A549 (cell line): ENCODE measurements at regions not wholly inside any gene's neighbourhood (a gene's known extent, or its start where the extent isn't known, plus 50 kb on each side); places are given as distances from the start of the nearest gene placed in this dataset.

Experiments
- ATAC-seq, 2 experiments: fragments of 200-7000 bp in 1 of 2; fragments of >200 bp in 1 of 2; cut with Nextera tagmentation in 1 of 2; cut with Tn5 transposase in 1 of 2; 3 replicates each; pipeline versions ENCODE4 v1.8.0 to v1.9.1; 2018 to 2020; ENCODE audit warnings: mild to moderate bottlenecking in 1 of 2, moderate library complexity in 1 of 2
- CTCF ChIA-PET: fragments of 300-600 bp; sonication (Branson Sonifier 250); formaldehyde crosslinking; extraction: SDS; loops from one replicate; lab custom pipeline; 2021; ENCODE audit warnings: antibody characterized with exemption, inconsistent platforms; lab: Yijun Ruan, JAX
- POLR2A ChIA-PET: fragments of 350-600 bp; formaldehyde crosslinking; extraction: SDS; loops from one replicate; lab custom pipeline; 2021; ENCODE audit warnings: antibody characterized with exemption, inconsistent platforms; lab: Yijun Ruan, JAX
- DNase-seq, 2 experiments: peaks; one replicate each; pipeline versions ENCODE4 v3.0.0 to v3.0.0-alpha.2; 2011 to 2016; ENCODE audit warnings: low read depth in 1 of 2, low spot score in 1 of 2
- FAIRE-seq: peaks from 2 replicates; lab custom pipeline; 2011; peaks lifted over from hg19 to GRCh38; lab: Jason Lieb, UNC
- H3K27ac ChIP-seq, 2 experiments: fragments of >200 bp; sonication (Bioruptor Twin); formaldehyde crosslinking; 3 replicates each; pipeline ENCODE4 v1.5.1; 2016 to 2017
- H3K4me1 ChIP-seq: fragments of >200 bp; sonication (Bioruptor Twin); formaldehyde crosslinking; 3 replicates; pipeline ENCODE4 v1.6.1; 2016
- H3K4me2 ChIP-seq: fragments of >200 bp; sonication (Bioruptor Twin); formaldehyde crosslinking; 3 replicates; pipeline ENCODE4 v1.6.1; 2016
- H3K4me3 ChIP-seq: fragments of >200 bp; sonication (Bioruptor Twin); formaldehyde crosslinking; 3 replicates; pipeline ENCODE4 v1.5.1; 2016
- H3K9me3 ChIP-seq: fragments of >200 bp; sonication (Bioruptor Twin); formaldehyde crosslinking; 3 replicates; pipeline ENCODE4 v1.6.1; 2016
- CBX2 ChIP-seq: fragments of 200-600 bp; sonication (generic); IDR thresholded peaks from 2 replicates; pipeline ENCODE4 v1.6.1; 2016; ENCODE audit warnings: low read depth, mild to moderate bottlenecking, borderline replicate concordance
- CEBPB ChIP-seq, 2 experiments: fragments of >200 bp in 1 of 2; sonication (Bioruptor Twin) in 1 of 2; formaldehyde crosslinking in 1 of 2; IDR thresholded peaks; 2 replicates each; pipeline ENCODE4 v1.6.1; 2012 to 2016
- EHF ChIP-seq: fragments of 250-450 bp; sonication (Bioruptor Pico); IDR thresholded peaks from 2 replicates; pipeline ENCODE4 v1.5.0; 2020; ENCODE audit warnings: mild to moderate bottlenecking
- EP300 ChIP-seq, 2 experiments: fragments of >200 bp; sonication (Bioruptor Twin); formaldehyde crosslinking; IDR thresholded peaks; 2 replicates in 1 of 2; 3 replicates in 1 of 2; pipeline ENCODE4 v1.6.1; 2016 to 2017
- ESRRA ChIP-seq: fragments of 150-350 bp; IDR thresholded peaks from 2 replicates; pipeline ENCODE4 v1.6.1; 2014; ENCODE audit warnings: mild to moderate bottlenecking, low read length, borderline replicate concordance
- FOSB ChIP-seq: fragments of 250-450 bp; sonication (Bioruptor Pico); IDR thresholded peaks from 2 replicates; pipeline ENCODE4 v1.5.0; 2020; ENCODE audit warnings: mild to moderate bottlenecking, moderate library complexity
- FOXS1 ChIP-seq: fragments of 250-450 bp; sonication (Bioruptor Pico); IDR thresholded peaks from 2 replicates; pipeline ENCODE4 v1.5.0; 2020; ENCODE audit warnings: mild to moderate bottlenecking, moderate library complexity
- GATA3 ChIP-seq: IDR thresholded peaks from 2 replicates; pipeline ENCODE4 v1.6.1; 2012; ENCODE audit warnings: borderline replicate concordance
- HDAC2 ChIP-seq: fragments of 200-600 bp; sonication (generic); IDR thresholded peaks from 2 replicates; pipeline ENCODE4 v1.6.1; 2016
- HEYL ChIP-seq: fragments of 250-450 bp; sonication (Bioruptor Pico); IDR thresholded peaks from 2 replicates; pipeline ENCODE4 v1.8.0; 2021; ENCODE audit warnings: mild to moderate bottlenecking, moderate library complexity
- HOXA7 ChIP-seq: fragments of 250-450 bp; sonication (Bioruptor Pico); IDR thresholded peaks from 2 replicates; pipeline ENCODE4 v1.5.0; 2020; ENCODE audit warnings: mild to moderate bottlenecking, moderate library complexity
- HOXB13 ChIP-seq: fragments of 250-450 bp; sonication (Bioruptor Pico); IDR thresholded peaks from 2 replicates; pipeline ENCODE4 v1.5.0; 2020; ENCODE audit warnings: low read depth, mild to moderate bottlenecking, moderate library complexity
- JUN ChIP-seq, 2 experiments: fragments of >200 bp; sonication (Bioruptor Twin); formaldehyde crosslinking; IDR thresholded peaks; 2 replicates in 1 of 2; 3 replicates in 1 of 2; pipeline ENCODE4 v1.6.1; 2016 to 2017
- MAFK ChIP-seq: fragments of 450-650 bp; IDR thresholded peaks from 2 replicates; pipeline ENCODE4 v1.6.1; 2014; ENCODE audit not compliant: partially characterized antibody
- MAX ChIP-seq: IDR thresholded peaks from 2 replicates; pipeline ENCODE4 v1.6.1; 2012
- MYC ChIP-seq: IDR thresholded peaks from 2 replicates; pipeline ENCODE4 v1.6.1; 2012; ENCODE audit warnings: mild to moderate bottlenecking, inconsistent platforms, low read length, improper control_type of control experiment, borderline replicate concordance
- NFE2L2 ChIP-seq: fragments of 150-350 bp; conservative IDR thresholded peaks from 2 replicates; pipeline ENCODE4 v1.6.1; 2014; ENCODE audit warnings: low read length
- PHF8 ChIP-seq: fragments of 200-600 bp; sonication (generic); IDR thresholded peaks from 2 replicates; pipeline ENCODE4 v1.6.1; 2016; ENCODE audit warnings: low read depth, mild to moderate bottlenecking, antibody characterized with exemption, moderate library complexity, borderline replicate concordance
- POLR2AphosphoS2 ChIP-seq: conservative IDR thresholded peaks from 2 replicates; pipeline ENCODE4 v1.6.1; 2012; ENCODE audit warnings: low read length, improper control_type of control experiment, inconsistent platforms
- RAD21 ChIP-seq, 2 experiments: fragments of >200 bp in 1 of 2; sonication (Bioruptor Twin) in 1 of 2; formaldehyde crosslinking in 1 of 2; IDR thresholded peaks in 1 of 2; conservative IDR thresholded peaks in 1 of 2; 2 replicates in 1 of 2; 3 replicates in 1 of 2; pipeline ENCODE4 v1.6.1; 2012 to 2018; ENCODE audit warnings: inconsistent platforms in 1 of 2
- RCOR1 ChIP-seq: fragments of 150-350 bp; IDR thresholded peaks from 2 replicates; pipeline ENCODE4 v1.6.1; 2014; ENCODE audit warnings: antibody characterized with exemption, low read length, low read depth
- RFX5 ChIP-seq: fragments of 450-650 bp; IDR thresholded peaks from 2 replicates; pipeline ENCODE4 v1.7.1; 2014; ENCODE audit warnings: antibody characterized with exemption, mild to moderate bottlenecking, moderate library complexity
- RNF2 ChIP-seq: fragments of 200-600 bp; sonication (generic); IDR thresholded peaks from 2 replicates; pipeline ENCODE4 v1.6.1; 2016; ENCODE audit warnings: low read depth, mild to moderate bottlenecking, antibody characterized with exemption, moderate library complexity, borderline replicate concordance
- TFCP2L1 ChIP-seq: fragments of 250-450 bp; sonication (Bioruptor Pico); IDR thresholded peaks from 2 replicates; pipeline ENCODE4 v1.5.0; 2021; ENCODE audit warnings: mild to moderate bottlenecking
- ZC3H11A ChIP-seq: fragments of 450-650 bp; IDR thresholded peaks from 2 replicates; pipeline ENCODE4 v1.6.1; 2014; ENCODE audit warnings: antibody characterized with exemption, mild to moderate bottlenecking
- ZNF302 ChIP-seq: fragments of 250-450 bp; sonication (Bioruptor Pico); IDR thresholded peaks from 2 replicates; pipeline ENCODE4 v1.9.0; 2021; ENCODE audit warnings: inconsistent platforms, mild to moderate bottlenecking, moderate library complexity
- ZSCAN20 ChIP-seq: fragments of 250-450 bp; sonication (Bioruptor Pico); IDR thresholded peaks from 2 replicates; pipeline ENCODE4 v1.8.0; 2022; ENCODE audit warnings: mild to moderate bottlenecking, moderate library complexity
- WGBS: methylation state at CpG from one replicate; pipeline ENCODE4 v1.1.6; 2017; ENCODE audit errors: missing lambda C conversion rate; 5-methylcytosine and 5-hydroxymethylcytosine counted together
- TF ChIP-seq, protein P1 (sequence below): fragments of 450-650 bp; IDR thresholded peaks from 2 replicates; pipeline ENCODE4 v1.6.1; 2014; ENCODE audit warnings: antibody characterized with exemption
- TF ChIP-seq, protein P2 (sequence below): fragments of 200-600 bp; sonication (generic); IDR thresholded peaks from 2 replicates; pipeline ENCODE4 v1.6.1; 2016; ENCODE audit warnings: antibody characterized with exemption, mild to moderate bottlenecking, moderate library complexity
- TF ChIP-seq, protein P3 (sequence below): fragments of 150-350 bp; IDR thresholded peaks from 2 replicates; pipeline ENCODE4 v1.6.1; 2014; ENCODE audit warnings: low read depth, mild to moderate bottlenecking, low read length

DNA sequence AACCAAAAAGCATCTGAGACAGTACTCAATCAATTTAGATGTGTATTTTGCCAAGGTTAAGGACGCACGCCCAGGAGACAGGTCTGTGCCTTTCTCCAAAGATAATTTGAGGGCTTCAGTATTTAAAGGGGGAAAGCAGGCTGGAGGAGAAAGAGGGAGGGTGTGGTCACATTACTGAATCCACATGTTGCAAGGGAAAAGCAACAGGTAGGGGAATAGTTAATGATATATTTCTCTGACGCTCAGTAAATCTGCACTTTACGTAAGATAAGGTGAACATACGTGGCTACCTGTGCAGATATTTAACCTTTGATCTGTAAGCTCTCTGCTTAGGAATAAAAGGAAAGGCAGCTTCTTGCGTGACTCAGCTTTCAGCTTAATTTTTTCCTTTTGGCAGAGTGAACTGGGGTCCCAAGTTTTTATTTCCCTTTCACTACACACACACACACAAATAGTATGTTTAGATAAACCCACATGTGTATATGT, 443.4 kb downstream of the NTRK2 start:
- CTCF ChIA-PET: no interaction called here
- H3K4me2 ChIP-seq: no peak overlapping the region
- no peak overlapping the region for H3K4me3 ChIP-seq
- FAIRE-seq: no peak
- H3K27ac ChIP-seq: no peak overlapping the region
- 54% methylated on average over 6 of the region's 6 CpGs for WGBS
- TF ChIP-seq PHF8 (no peak), HOXB13 (CRISPR knock-in tag) (no peak), ZC3H11A (no peak), EHF (CRISPR knock-in tag) (no peak), MAX (no peak), FOSB (CRISPR knock-in tag) (no peak), JUN (IDR thresholded peaks at IDR 0.05) (no peak), CBX2 (no peak), NFE2L2 (no peak), ZNF302 (CRISPR knock-in tag) (no peak), MAFK (no peak), ZSCAN20 (CRISPR knock-in tag) (no peak), HDAC2 (no peak), RNF2 (no peak), HOXA7 (CRISPR knock-in tag) (no peak), EP300 (IDR thresholded peaks at IDR 0.05) (no peak)
- TF ChIP-seq, protein P1, sequence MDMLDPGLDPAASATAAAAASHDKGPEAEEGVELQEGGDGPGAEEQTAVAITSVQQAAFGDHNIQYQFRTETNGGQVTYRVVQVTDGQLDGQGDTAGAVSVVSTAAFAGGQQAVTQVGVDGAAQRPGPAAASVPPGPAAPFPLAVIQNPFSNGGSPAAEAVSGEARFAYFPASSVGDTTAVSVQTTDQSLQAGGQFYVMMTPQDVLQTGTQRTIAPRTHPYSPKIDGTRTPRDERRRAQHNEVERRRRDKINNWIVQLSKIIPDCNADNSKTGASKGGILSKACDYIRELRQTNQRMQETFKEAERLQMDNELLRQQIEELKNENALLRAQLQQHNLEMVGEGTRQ: no peak
- TF ChIP-seq, all 56 proteins: peak for 0
- Histone ChIP-seq H3K9me3 (no peaks in the 10 kb centered on the region), H3K4me1 (no peaks in the 10 kb centered on the region)
- ATAC-seq: no peak
- DNase-seq: no peak
- POLR2A ChIA-PET: no interaction called here

DNA sequence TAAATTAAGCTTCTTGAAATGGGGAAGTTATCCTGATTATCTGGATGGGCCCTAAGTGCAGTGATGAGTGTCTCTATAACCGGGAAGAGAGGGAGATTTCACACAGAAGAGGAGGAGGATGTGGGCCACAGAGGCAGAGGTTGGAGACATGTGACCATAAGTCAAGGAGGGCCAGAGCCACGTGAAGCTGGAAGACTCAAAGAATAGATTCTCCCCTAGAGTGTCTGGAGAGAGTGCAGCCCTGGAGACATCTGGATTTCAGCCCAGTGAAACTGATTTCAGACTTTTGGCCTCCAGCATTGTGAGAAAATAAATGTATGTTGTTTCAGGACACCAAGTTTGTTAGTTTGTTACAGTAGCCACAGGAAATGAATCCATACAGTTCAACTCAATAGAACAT, 442.9 kb downstream of the NTRK2 start:
- ATAC-seq: no peak
- Histone ChIP-seq H3K4me3 (no peak overlapping the region), H3K27ac (no peak overlapping the region), H3K4me2 (no peak overlapping the region), H3K4me1 (no peaks in the 10 kb centered on the region), H3K9me3 (no peaks in the 10 kb centered on the region)
- CTCF ChIA-PET: no interaction called here
- no peak for DNase-seq
- no peak for FAIRE-seq
- TF ChIP-seq HOXB13 (CRISPR knock-in tag): no peak
- TF ChIP-seq, protein P2, sequence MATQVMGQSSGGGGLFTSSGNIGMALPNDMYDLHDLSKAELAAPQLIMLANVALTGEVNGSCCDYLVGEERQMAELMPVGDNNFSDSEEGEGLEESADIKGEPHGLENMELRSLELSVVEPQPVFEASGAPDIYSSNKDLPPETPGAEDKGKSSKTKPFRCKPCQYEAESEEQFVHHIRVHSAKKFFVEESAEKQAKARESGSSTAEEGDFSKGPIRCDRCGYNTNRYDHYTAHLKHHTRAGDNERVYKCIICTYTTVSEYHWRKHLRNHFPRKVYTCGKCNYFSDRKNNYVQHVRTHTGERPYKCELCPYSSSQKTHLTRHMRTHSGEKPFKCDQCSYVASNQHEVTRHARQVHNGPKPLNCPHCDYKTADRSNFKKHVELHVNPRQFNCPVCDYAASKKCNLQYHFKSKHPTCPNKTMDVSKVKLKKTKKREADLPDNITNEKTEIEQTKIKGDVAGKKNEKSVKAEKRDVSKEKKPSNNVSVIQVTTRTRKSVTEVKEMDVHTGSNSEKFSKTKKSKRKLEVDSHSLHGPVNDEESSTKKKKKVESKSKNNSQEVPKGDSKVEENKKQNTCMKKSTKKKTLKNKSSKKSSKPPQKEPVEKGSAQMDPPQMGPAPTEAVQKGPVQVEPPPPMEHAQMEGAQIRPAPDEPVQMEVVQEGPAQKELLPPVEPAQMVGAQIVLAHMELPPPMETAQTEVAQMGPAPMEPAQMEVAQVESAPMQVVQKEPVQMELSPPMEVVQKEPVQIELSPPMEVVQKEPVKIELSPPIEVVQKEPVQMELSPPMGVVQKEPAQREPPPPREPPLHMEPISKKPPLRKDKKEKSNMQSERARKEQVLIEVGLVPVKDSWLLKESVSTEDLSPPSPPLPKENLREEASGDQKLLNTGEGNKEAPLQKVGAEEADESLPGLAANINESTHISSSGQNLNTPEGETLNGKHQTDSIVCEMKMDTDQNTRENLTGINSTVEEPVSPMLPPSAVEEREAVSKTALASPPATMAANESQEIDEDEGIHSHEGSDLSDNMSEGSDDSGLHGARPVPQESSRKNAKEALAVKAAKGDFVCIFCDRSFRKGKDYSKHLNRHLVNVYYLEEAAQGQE: no peak
- no peak for TF ChIP-seq ESRRA
- TF ChIP-seq ZC3H11A: no peak
- TF ChIP-seq NFE2L2: no peak
- no peak for TF ChIP-seq ZNF302 (CRISPR knock-in tag)
- TF ChIP-seq JUN (IDR thresholded peaks at IDR 0.05): no peak
- POLR2A ChIA-PET: no interaction called here
- WGBS: 4% methylated on average over 2 of the region's 2 CpGs

DNA sequence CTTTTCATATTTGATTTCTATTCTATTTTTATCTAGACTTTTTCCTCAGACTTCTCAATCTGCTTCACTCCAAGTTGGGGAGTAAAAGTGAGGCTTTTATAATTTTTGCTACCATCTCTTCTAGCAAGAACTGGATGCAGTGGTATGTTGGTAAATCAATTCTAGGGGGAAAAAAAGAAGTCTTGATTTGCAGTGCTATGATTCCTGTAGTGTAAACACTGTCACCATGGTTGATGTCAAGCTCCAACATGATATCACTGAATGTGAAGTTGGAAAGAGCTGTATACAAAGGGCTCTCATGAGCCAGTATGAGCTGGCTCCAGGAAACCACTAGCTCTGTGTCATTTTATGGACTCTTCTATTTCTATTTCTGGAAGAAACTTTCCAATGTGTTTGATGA, 439.2 kb downstream of the NTRK2 start:
- CTCF ChIA-PET: interaction anchor here (1.0 to 1.4 kb wide), 4 partner anchors 13 to 405 kb away, joined by 3 to 5 read pairs (median 3); no protein-coding TSS in a partner anchor
- no peak overlapping the region for H3K4me2 ChIP-seq
- H3K4me1 ChIP-seq: no peaks in the 10 kb centered on the region
- POLR2A ChIA-PET: no interaction called here
- no peak for FAIRE-seq
- H3K9me3 ChIP-seq: no peaks in the 10 kb centered on the region
- ATAC-seq: no peak
- H3K27ac ChIP-seq: no peak overlapping the region
- no peak overlapping the region for H3K4me3 ChIP-seq
- DNase-seq: no peak
- no peak for TF ChIP-seq CEBPB (IDR thresholded peaks at IDR 0.05)
- TF ChIP-seq POLR2AphosphoS2: no peak
- no peak for TF ChIP-seq TFCP2L1 (CRISPR knock-in tag)
- no peak for TF ChIP-seq HDAC2
- TF ChIP-seq RNF2: no peak
- TF ChIP-seq RCOR1: no peak
- TF ChIP-seq CBX2: no peak
- no peak for TF ChIP-seq MYC
- TF ChIP-seq, protein P3, sequence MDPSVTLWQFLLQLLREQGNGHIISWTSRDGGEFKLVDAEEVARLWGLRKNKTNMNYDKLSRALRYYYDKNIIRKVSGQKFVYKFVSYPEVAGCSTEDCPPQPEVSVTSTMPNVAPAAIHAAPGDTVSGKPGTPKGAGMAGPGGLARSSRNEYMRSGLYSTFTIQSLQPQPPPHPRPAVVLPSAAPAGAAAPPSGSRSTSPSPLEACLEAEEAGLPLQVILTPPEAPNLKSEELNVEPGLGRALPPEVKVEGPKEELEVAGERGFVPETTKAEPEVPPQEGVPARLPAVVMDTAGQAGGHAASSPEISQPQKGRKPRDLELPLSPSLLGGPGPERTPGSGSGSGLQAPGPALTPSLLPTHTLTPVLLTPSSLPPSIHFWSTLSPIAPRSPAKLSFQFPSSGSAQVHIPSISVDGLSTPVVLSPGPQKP: no peak
- no peak for TF ChIP-seq RAD21 (conservative IDR thresholded peaks at IDR 0.05 in 1 of 2, IDR thresholded peaks at IDR 0.05 in 1 of 2)
- TF ChIP-seq ESRRA: no peak
- TF ChIP-seq FOXS1 (CRISPR knock-in tag): no peak
- TF ChIP-seq HEYL (CRISPR knock-in tag): no peak
- TF ChIP-seq EP300 (IDR thresholded peaks at IDR 0.05): no peak
- no peak for TF ChIP-seq HOXB13 (CRISPR knock-in tag)
- TF ChIP-seq RFX5: no peak
- no peak for TF ChIP-seq GATA3
